H9 (cell line): ENCODE measurements at regions not wholly inside any gene's neighbourhood (a gene's known extent, or its start where the extent isn't known, plus 50 kb on each side); places are given as distances from the start of the nearest gene placed in this dataset.

ENCODE experiments used
- DNase-seq: peaks from one replicate; pipeline ENCODE4 v3.0.0-alpha.2; 2017
- H2AFZ ChIP-seq: one replicate; pipeline ENCODE4 v1.6.1; 2013; ENCODE audit warnings: mild to moderate bottlenecking, low read length, control low read depth, moderate library complexity
- H2AK5ac ChIP-seq: 2 replicates; pipeline ENCODE4 v1.6.1; 2013; ENCODE audit warnings: low read length, control low read depth, mixed read lengths; ENCODE audit not compliant: insufficient read length
- H2BK120ac ChIP-seq: one replicate; pipeline ENCODE4 v1.6.1; 2013; ENCODE audit warnings: low read depth, mild to moderate bottlenecking, low read length, control low read depth, inconsistent platforms; ENCODE audit not compliant: poor library complexity, severe bottlenecking
- H2BK12ac ChIP-seq: 2 replicates; pipeline ENCODE4 v1.6.1; 2013; ENCODE audit warnings: low read length, control low read depth, mixed read lengths, low read depth; ENCODE audit not compliant: insufficient read length
- H2BK15ac ChIP-seq: 2 replicates; pipeline ENCODE4 v1.6.1; 2013; ENCODE audit warnings: low read depth, low read length, control low read depth
- H2BK20ac ChIP-seq: one replicate; pipeline ENCODE4 v1.6.1; 2013; ENCODE audit warnings: low read depth, mild to moderate bottlenecking, low read length, control low read depth, inconsistent platforms; ENCODE audit not compliant: poor library complexity, severe bottlenecking
- H2BK5ac ChIP-seq: 2 replicates; pipeline ENCODE4 v1.6.1; 2013; ENCODE audit warnings: low read length, control low read depth, mixed read lengths; ENCODE audit not compliant: insufficient read length
- H3K14ac ChIP-seq: 2 replicates; pipeline ENCODE4 v1.6.1; 2013; ENCODE audit warnings: low read length, control low read depth; ENCODE audit not compliant: insufficient read depth
- H3K18ac ChIP-seq: 2 replicates; pipeline ENCODE4 v1.6.1; 2013; ENCODE audit warnings: low read depth, mild to moderate bottlenecking, mixed read lengths, low read length, control low read depth; ENCODE audit not compliant: insufficient read length
- H3K23ac ChIP-seq: 2 replicates; pipeline ENCODE4 v1.6.1; 2013; ENCODE audit warnings: low read length, control low read depth, mixed read lengths, low read depth; ENCODE audit not compliant: insufficient read length
- H3K23me2 ChIP-seq: 2 replicates; pipeline ENCODE4 v1.6.1; 2013; ENCODE audit warnings: low read depth, mild to moderate bottlenecking, mixed read lengths, low read length, control low read depth; ENCODE audit not compliant: insufficient read length, poor library complexity, severe bottlenecking
- H3K27ac ChIP-seq: 2 replicates; pipeline ENCODE4 v1.5.1; 2013; ENCODE audit warnings: low read length, control low read depth, mixed read lengths, low read depth; ENCODE audit not compliant: insufficient read length
- H3K27me3 ChIP-seq: 2 replicates; pipeline ENCODE4 v1.6.1; 2013; ENCODE audit warnings: low read length, control low read depth, inconsistent platforms; ENCODE audit not compliant: insufficient read depth
- H3K4ac ChIP-seq: 2 replicates; pipeline ENCODE4 v1.6.1; 2013; ENCODE audit warnings: low read depth, mild to moderate bottlenecking, control low read depth, inconsistent platforms, low read length, moderate library complexity
- H3K4me1 ChIP-seq: 2 replicates; pipeline ENCODE4 v1.6.1; 2013; ENCODE audit warnings: low read length, control low read depth, inconsistent platforms; ENCODE audit not compliant: insufficient read depth
- H3K4me2 ChIP-seq: 2 replicates; pipeline ENCODE4 v1.6.1; 2013; ENCODE audit warnings: low read length, control low read depth, mixed read lengths; ENCODE audit not compliant: insufficient read length, insufficient read depth
- H3K56ac ChIP-seq: 2 replicates; pipeline ENCODE4 v1.6.1; 2013; ENCODE audit warnings: low read depth, mild to moderate bottlenecking, mixed read lengths, low read length, control low read depth; ENCODE audit not compliant: insufficient read length
- H3K79me1 ChIP-seq: 2 replicates; pipeline ENCODE4 v1.6.1; 2013; ENCODE audit warnings: low read depth, mild to moderate bottlenecking, moderate library complexity, low read length, control low read depth, inconsistent platforms; ENCODE audit not compliant: insufficient read depth, poor library complexity, severe bottlenecking
- H3K79me2 ChIP-seq: 2 replicates; pipeline ENCODE4 v1.6.1; 2013; ENCODE audit warnings: low read length, control low read depth, inconsistent platforms; ENCODE audit not compliant: insufficient read depth
- H3K9ac ChIP-seq: 2 replicates; pipeline ENCODE4 v1.6.1; 2013; ENCODE audit warnings: low read length, control low read depth, mixed read lengths; ENCODE audit not compliant: insufficient read length; ENCODE audit errors: extremely low read depth
- H3K9me3 ChIP-seq: one replicate; pipeline ENCODE4 v1.6.1; 2013; ENCODE audit warnings: low read depth, low read length, inconsistent platforms; ENCODE audit not compliant: control insufficient read depth
- H3T11ph ChIP-seq: one replicate; pipeline ENCODE4 v1.6.1; 2013; ENCODE audit warnings: mild to moderate bottlenecking, low read length, control low read depth, inconsistent platforms
- H4K20me1 ChIP-seq: one replicate; pipeline ENCODE4 v1.6.1; 2013; ENCODE audit not compliant: control insufficient read depth, insufficient read length, insufficient read depth
- H4K5ac ChIP-seq: 2 replicates; pipeline ENCODE4 v1.6.1; 2013; ENCODE audit warnings: low read depth, mild to moderate bottlenecking, mixed read lengths, low read length, control low read depth; ENCODE audit not compliant: insufficient read length
- H4K8ac ChIP-seq: replicated peaks from 2 replicates; pipeline ENCODE4 v1.6.1; 2013; ENCODE audit warnings: low read length, control low read depth, mixed read lengths, low read depth; ENCODE audit not compliant: insufficient read length
- H4K91ac ChIP-seq: 2 replicates; pipeline ENCODE4 v1.6.1; 2013; ENCODE audit warnings: low read depth, mild to moderate bottlenecking, moderate library complexity, mixed read lengths, low read length, control low read depth; ENCODE audit not compliant: insufficient read length
- H3K27ac Mint-ChIP-seq, 3 experiments: 2 replicates in 2 of 3; 3 replicates in 1 of 3; pipeline ENCODE4 v1.8.0; 2020 to 2021; ENCODE audit warnings: mixed read lengths in 3 of 3, mild to moderate bottlenecking in 1 of 3, moderate library complexity in 1 of 3
- H3K27me3 Mint-ChIP-seq: 2 replicates; pipeline ENCODE4 v1.8.0; 2021; ENCODE audit warnings: low read depth, mild to moderate bottlenecking, moderate library complexity, mixed read lengths
- H3K36me3 Mint-ChIP-seq, 3 experiments: 2 replicates in 2 of 3; 3 replicates in 1 of 3; pipeline ENCODE4 v1.8.0; 2020 to 2021; ENCODE audit warnings: low read depth in 3 of 3, mixed read lengths in 3 of 3; ENCODE audit not compliant: insufficient read depth in 1 of 3
- H3K4me1 Mint-ChIP-seq, 2 experiments: 2 replicates each; pipeline ENCODE4 v1.8.0; 2020; ENCODE audit warnings: mixed read lengths in 2 of 2
- H3K4me3 Mint-ChIP-seq, 2 experiments: 2 replicates in 1 of 2; 3 replicates in 1 of 2; pipeline ENCODE4 v1.8.0; 2020 to 2021; ENCODE audit warnings: mild to moderate bottlenecking in 2 of 2, mixed read lengths in 2 of 2, moderate library complexity in 1 of 2
- H3K9me3 Mint-ChIP-seq, 2 experiments: 2 replicates in 1 of 2; 3 replicates in 1 of 2; pipeline ENCODE4 v1.8.0; 2020; ENCODE audit warnings: mild to moderate bottlenecking in 2 of 2, mixed read lengths in 2 of 2, moderate library complexity in 1 of 2
- WGBS: extraction: QIAGEN DNeasy Blood & Tissue Kit; methylation state at CpG from one replicate; pipeline ENCODE4 v1.1.7; 2013; ENCODE audit warnings: missing lambda C conversion rate, low lambda C conversion rate, mixed read lengths; ENCODE audit not compliant: insufficient read length; ENCODE audit errors: extremely low coverage; 5-methylcytosine and 5-hydroxymethylcytosine counted together
- TF ChIP-seq, protein P1 (sequence below): fragments of 200-600 bp; sonication (generic); conservative IDR thresholded peaks from 3 replicates; pipeline ENCODE4 v1.8.0; 2021; ENCODE audit warnings: antibody characterized with exemption, mild to moderate bottlenecking

- Histone ChIP-seq H3T11ph (no peak overlapping the region), H2BK15ac (no peak overlapping the region), H3K14ac (no peak overlapping the region), H3K23me2 (no peaks in the 10 kb centered on the region), H3K4ac (no peak overlapping the region), H3K4me1 (no peaks in the 10 kb centered on the region), H3K18ac (no peak overlapping the region), H4K8ac (no peak overlapping the region), H4K20me1 (no peaks in the 10 kb centered on the region), H2BK5ac (no peak overlapping the region), H3K4me2 (no peak overlapping the region), H4K5ac (no peak overlapping the region), H2AFZ (no peak overlapping the region), H3K23ac (no peak overlapping the region), H4K91ac (no peak overlapping the region), H3K27me3 (no peaks in the 10 kb centered on the region), H3K79me2 (no peaks in the 10 kb centered on the region), H3K79me1 (no peaks in the 10 kb centered on the region), H2BK20ac (no peak overlapping the region), H2AK5ac (no peak overlapping the region), H3K9me3 (no peaks in the 10 kb centered on the region), H2BK12ac (no peak overlapping the region), H3K27ac (no peak overlapping the region), H3K56ac (no peak overlapping the region), H3K9ac (no peak overlapping the region), H2BK120ac (no peak overlapping the region)
- no peaks in the 10 kb centered on the region for H3K36me3 Mint-ChIP-seq
- H3K4me3 Mint-ChIP-seq = no peak overlapping the region
- H3K27ac Mint-ChIP-seq = no peak overlapping the region
- TF ChIP-seq, protein P1, sequence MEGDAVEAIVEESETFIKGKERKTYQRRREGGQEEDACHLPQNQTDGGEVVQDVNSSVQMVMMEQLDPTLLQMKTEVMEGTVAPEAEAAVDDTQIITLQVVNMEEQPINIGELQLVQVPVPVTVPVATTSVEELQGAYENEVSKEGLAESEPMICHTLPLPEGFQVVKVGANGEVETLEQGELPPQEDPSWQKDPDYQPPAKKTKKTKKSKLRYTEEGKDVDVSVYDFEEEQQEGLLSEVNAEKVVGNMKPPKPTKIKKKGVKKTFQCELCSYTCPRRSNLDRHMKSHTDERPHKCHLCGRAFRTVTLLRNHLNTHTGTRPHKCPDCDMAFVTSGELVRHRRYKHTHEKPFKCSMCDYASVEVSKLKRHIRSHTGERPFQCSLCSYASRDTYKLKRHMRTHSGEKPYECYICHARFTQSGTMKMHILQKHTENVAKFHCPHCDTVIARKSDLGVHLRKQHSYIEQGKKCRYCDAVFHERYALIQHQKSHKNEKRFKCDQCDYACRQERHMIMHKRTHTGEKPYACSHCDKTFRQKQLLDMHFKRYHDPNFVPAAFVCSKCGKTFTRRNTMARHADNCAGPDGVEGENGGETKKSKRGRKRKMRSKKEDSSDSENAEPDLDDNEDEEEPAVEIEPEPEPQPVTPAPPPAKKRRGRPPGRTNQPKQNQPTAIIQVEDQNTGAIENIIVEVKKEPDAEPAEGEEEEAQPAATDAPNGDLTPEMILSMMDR = no peak
- peaks cover 3 to 18% of the 10 kb centered on the region in 2 experiments; a peak in 3 of 4 replicates for H3K4me1 Mint-ChIP-seq
- DNase-seq = no peak
- no CpG with 5 or more reads among the region's 2 CpGs for WGBS
- no peaks in the 10 kb centered on the region for H3K9me3 Mint-ChIP-seq
- no peaks in the 10 kb centered on the region for H3K27me3 Mint-ChIP-seq
These were observed 473.9 kb upstream of the FZD8 start for GRCh38 chr10:36116040-36116439.
